IMR-90 (cell line): ENCODE measurements at regions not wholly inside any gene's neighbourhood (a gene's known extent, or its start where the extent isn't known, plus 50 kb on each side); places are given as distances from the start of the nearest gene placed in this dataset.

ENCODE experiments used
- ATAC-seq: fragments of 200-7000 bp; cut with Tn5 transposase; 2 replicates; pipeline ENCODE4 v1.9.1; 2020; ENCODE audit warnings: low read depth, mild to moderate bottlenecking, moderate library complexity
- BruUV-seq: library from RNA; stranded (reverse); fragments of 400-500 nt; replicated peaks from 2 replicates; lab custom pipeline; 2021; lab: Mats Ljungman, UMichigan
- CTCF ChIA-PET: fragments of 300-600 bp; formaldehyde crosslinking; extraction: SDS; loops from one replicate; lab custom pipeline; 2021; ENCODE audit warnings: antibody characterized with exemption; lab: Yijun Ruan, JAX
- POLR2A ChIA-PET: fragments of 300-600 bp; sonication (Branson Sonifier 250); formaldehyde crosslinking; loops from one replicate; lab custom pipeline; 2022; ENCODE audit warnings: antibody characterized with exemption; ENCODE audit not compliant: unreplicated experiment; lab: Charles Lee
- DNase-seq: peaks from one replicate; pipeline ENCODE4 v3.0.0; 2013
- H2AFZ ChIP-seq: replicated peaks from 2 replicates; pipeline ENCODE3; 2013; ENCODE audit warnings: low read length, mild to moderate bottlenecking; ENCODE audit not compliant: poor library complexity
- H2AK5ac ChIP-seq: 2 replicates; pipeline ENCODE4 v1.6.1; 2013; ENCODE audit warnings: low read depth, low read length, inconsistent platforms
- H2AK9ac ChIP-seq: replicated peaks from 2 replicates; pipeline ENCODE3; 2013; ENCODE audit warnings: mild to moderate bottlenecking, low read depth, low read length, moderate library complexity; ENCODE audit not compliant: poor library complexity
- H2BK120ac ChIP-seq: 2 replicates; pipeline ENCODE4 v1.6.1; 2013; ENCODE audit warnings: low read depth, low read length, inconsistent platforms
- H2BK15ac ChIP-seq: 3 replicates; pipeline ENCODE4 v1.6.1; 2013; ENCODE audit warnings: low read depth, low read length, inconsistent platforms
- H2BK20ac ChIP-seq: 2 replicates; pipeline ENCODE4 v1.6.1; 2013; ENCODE audit warnings: low read depth, mild to moderate bottlenecking, inconsistent platforms, low read length, moderate library complexity
- H2BK5ac ChIP-seq: 2 replicates; pipeline ENCODE4 v1.6.1; 2013; ENCODE audit warnings: mild to moderate bottlenecking, low read depth, low read length, inconsistent platforms; ENCODE audit not compliant: poor library complexity, severe bottlenecking
- H3K14ac ChIP-seq: replicated peaks from 2 replicates; pipeline ENCODE4 v1.6.1; 2013; ENCODE audit warnings: low read depth, low read length, inconsistent platforms
- H3K18ac ChIP-seq: 2 replicates; pipeline ENCODE4 v1.6.1; 2013; ENCODE audit warnings: low read depth, low read length, control low read depth
- H3K23ac ChIP-seq: 2 replicates; pipeline ENCODE4 v1.6.1; 2013; ENCODE audit warnings: low read depth, low read length, inconsistent platforms
- H3K27ac ChIP-seq: 2 replicates; pipeline ENCODE4 v1.5.1; 2013; ENCODE audit warnings: mild to moderate bottlenecking, control low read depth, low read length; ENCODE audit not compliant: insufficient read depth
- H3K27me3 ChIP-seq: 2 replicates; pipeline ENCODE4 v1.6.1; 2013; ENCODE audit warnings: low read length; ENCODE audit not compliant: control insufficient read depth, insufficient read depth
- H3K36me3 ChIP-seq: 2 replicates; pipeline ENCODE4 v1.6.1; 2013; ENCODE audit warnings: low read length, mixed read lengths; ENCODE audit not compliant: control insufficient read depth, insufficient read depth
- H3K4ac ChIP-seq: 2 replicates; pipeline ENCODE4 v1.6.1; 2013; ENCODE audit warnings: low read depth, low read length, inconsistent platforms
- H3K4me1 ChIP-seq: 2 replicates; pipeline ENCODE4 v1.6.1; 2013; ENCODE audit warnings: low read length, mixed read lengths; ENCODE audit not compliant: control insufficient read depth, insufficient read depth
- H3K4me2 ChIP-seq: 2 replicates; pipeline ENCODE4 v1.6.1; 2013; ENCODE audit warnings: low read depth, mild to moderate bottlenecking, control low read depth, low read length, moderate library complexity
- H3K4me3 ChIP-seq: 2 replicates; pipeline ENCODE4 v1.5.1; 2013; ENCODE audit warnings: low read depth, mild to moderate bottlenecking, control low read depth, low read length, moderate library complexity; ENCODE audit not compliant: insufficient read depth
- H3K56ac ChIP-seq: 2 replicates; pipeline ENCODE4 v1.6.1; 2013; ENCODE audit warnings: low read length, inconsistent platforms; ENCODE audit not compliant: insufficient read depth; ENCODE audit errors: extremely low read depth
- H3K79me1 ChIP-seq, 2 experiments: 2 replicates each; pipeline ENCODE4 v1.6.1; 2013; ENCODE audit warnings: low read length in 2 of 2, inconsistent platforms in 1 of 2, low read depth in 1 of 2
- H3K9ac ChIP-seq: 2 replicates; pipeline ENCODE4 v1.6.1; 2013; ENCODE audit warnings: low read depth, low read length, control low read depth
- H3K9me1 ChIP-seq: 2 replicates; pipeline ENCODE4 v1.6.1; 2013; ENCODE audit warnings: low read length, inconsistent platforms; ENCODE audit not compliant: insufficient read depth
- H3K9me3 ChIP-seq: 2 replicates; pipeline ENCODE4 v1.6.1; 2013; ENCODE audit warnings: low read length; ENCODE audit not compliant: control insufficient read depth, insufficient read depth
- H4K20me1 ChIP-seq: 2 replicates; pipeline ENCODE4 v1.6.1; 2013; ENCODE audit warnings: low read length, inconsistent platforms; ENCODE audit not compliant: insufficient read depth
- H4K5ac ChIP-seq: 2 replicates; pipeline ENCODE4 v1.6.1; 2013; ENCODE audit warnings: mild to moderate bottlenecking, low read depth, low read length, control low read depth
- H4K8ac ChIP-seq, 2 experiments: 2 replicates each; pipeline ENCODE4 v1.6.1; 2013; ENCODE audit warnings: low read depth in 2 of 2, low read length in 2 of 2, control low read depth in 1 of 2, inconsistent platforms in 1 of 2
- H4K91ac ChIP-seq: 2 replicates; pipeline ENCODE4 v1.6.1; 2013; ENCODE audit warnings: low read depth, low read length, inconsistent platforms; ENCODE audit not compliant: insufficient read depth
- BHLHE40 ChIP-seq: fragments of 150-350 bp; IDR thresholded peaks from 2 replicates; pipeline ENCODE4 v1.6.1; 2016; ENCODE audit warnings: mild to moderate bottlenecking, low read depth, low read length
- CEBPB ChIP-seq: IDR thresholded peaks from 2 replicates; pipeline ENCODE4 v1.6.1; 2012; ENCODE audit warnings: low read depth, low read length, improper control_type of control experiment
- CHD1 ChIP-seq: IDR thresholded peaks from 2 replicates; pipeline ENCODE4 v1.6.1; 2012; ENCODE audit warnings: low read depth, low read length, improper control_type of control experiment
- CTCF ChIP-seq: conservative IDR thresholded peaks from 2 replicates; pipeline ENCODE4 v1.5.1; 2012; ENCODE audit warnings: mild to moderate bottlenecking, low read depth, low read length, improper control_type of control experiment
- FOS ChIP-seq: fragments of 150-350 bp; IDR thresholded peaks from 2 replicates; pipeline ENCODE4 v1.6.1; 2016; ENCODE audit warnings: low read depth, low read length
- MXI1 ChIP-seq: IDR thresholded peaks from 2 replicates; pipeline ENCODE4 v1.6.1; 2012; ENCODE audit warnings: low read depth, mild to moderate bottlenecking, low read length, moderate library complexity, borderline replicate concordance
- NFE2L2 ChIP-seq: fragments of 150-350 bp; IDR thresholded peaks from 2 replicates; pipeline ENCODE4 v1.6.1; 2016; ENCODE audit warnings: low read depth, mild to moderate bottlenecking, low read length
- POLR2A ChIP-seq: IDR thresholded peaks from 2 replicates; pipeline ENCODE4 v1.6.1; 2012; ENCODE audit warnings: mild to moderate bottlenecking, low read depth, low read length
- RAD21 ChIP-seq: IDR thresholded peaks from 2 replicates; pipeline ENCODE4 v1.6.1; 2012; ENCODE audit warnings: low read length, improper control_type of control experiment
- RCOR1 ChIP-seq: IDR thresholded peaks from 2 replicates; pipeline ENCODE4 v1.6.1; 2012; ENCODE audit warnings: mild to moderate bottlenecking, low read length, improper control_type of control experiment; ENCODE audit not compliant: insufficient replicate concordance
- RFX5 ChIP-seq: IDR thresholded peaks from 2 replicates; pipeline ENCODE4 v1.8.0; 2012; ENCODE audit warnings: low read depth, mild to moderate bottlenecking, low read length, moderate library complexity
- SMC3 ChIP-seq: fragments of 150-350 bp; IDR thresholded peaks from 2 replicates; pipeline ENCODE4 v1.6.1; 2016; ENCODE audit warnings: low read depth, mild to moderate bottlenecking, antibody characterized with exemption, low read length, moderate library complexity
- WGBS, 2 experiments: methylation state at CpG; one replicate each; pipeline versions ENCODE4 v1.1.5 to v1.1.7; 2013; ENCODE audit warnings: missing lambda C conversion rate in 2 of 2; ENCODE audit not compliant: insufficient read length in 1 of 2; ENCODE audit errors: extremely low coverage in 2 of 2; 5-methylcytosine and 5-hydroxymethylcytosine counted together
- dilution Hi-C: fragments of 300-500 bp; cut with HindIII; formaldehyde crosslinking; loops from one replicate; pipeline ENCODE4 v1.14.3; 2018; ENCODE audit warnings: low sequenced_read_pairs; ENCODE audit not compliant: unreplicated experiment
- in situ Hi-C: fragments of 300-500 bp; cut with MboI; formaldehyde crosslinking; loops from 3 replicates; pipeline ENCODE4 v1.14.3; 2019; ENCODE audit warnings: low sequenced_read_pairs, inconsistent platforms, mixed read lengths
- intact Hi-C: fragments of 100-400 bp; cut with micrococcal nuclease; formaldehyde crosslinking; loops from 2 replicates; pipeline ENCODE4 v1.10.0; 2022
- TF ChIP-seq, protein P1 (sequence below): fragments of 150-350 bp; IDR thresholded peaks from 2 replicates; pipeline ENCODE4 v1.6.1; 2016; ENCODE audit warnings: low read depth, mild to moderate bottlenecking, low read length, moderate library complexity, borderline replicate concordance

GRCh38 chr4:13942977-13943376 lies 315.5 kb upstream of the BOD1L1 start:
- no peak overlapping the region for H2AFZ ChIP-seq
- intact Hi-C loops (no loop called here), dilution Hi-C loops (no loop called here), in situ Hi-C loops (no loop called here)
- no TSS peak for BruUV-seq
- no peaks in the 10 kb centered on the region for H4K20me1 ChIP-seq
- ATAC-seq (no peak), DNase-seq (no peak)
- H3K56ac ChIP-seq: no peak overlapping the region
- H3K9me3 ChIP-seq: no peaks in the 10 kb centered on the region
- no peak overlapping the region for H3K18ac ChIP-seq
- H2BK15ac ChIP-seq: no peak overlapping the region
- no peak overlapping the region for H3K14ac ChIP-seq
- H3K4ac ChIP-seq: no peak overlapping the region
- H3K9me1 ChIP-seq: no peaks in the 10 kb centered on the region
- 80% methylated on average over 1 of the region's 3 CpGs; no CpG with 5 or more reads in 1 of the 2 experiments for WGBS, 2 experiments
- no peak overlapping the region for H2AK5ac ChIP-seq
- no peak overlapping the region for H4K8ac ChIP-seq
- no peak overlapping the region for H2BK5ac ChIP-seq
- no peak overlapping the region for H2BK20ac ChIP-seq
- no peak overlapping the region for H4K91ac ChIP-seq
- H3K9ac ChIP-seq: no peak overlapping the region
- no peak overlapping the region for H4K5ac ChIP-seq
- no peak overlapping the region for H2AK9ac ChIP-seq
- ChIA-PET POLR2A (no interaction called here), CTCF (no interaction called here)
- H2BK120ac ChIP-seq: no peak overlapping the region
- H3K27me3 ChIP-seq: no peaks in the 10 kb centered on the region
- H3K23ac ChIP-seq: no peak overlapping the region
- no peak overlapping the region for H3K4me2 ChIP-seq
- H3K4me1 ChIP-seq: no peaks in the 10 kb centered on the region
- no peaks in the 10 kb centered on the region for H3K79me1 ChIP-seq
- H3K36me3 ChIP-seq: no peaks in the 10 kb centered on the region
- no peak overlapping the region for H3K27ac ChIP-seq
- H3K4me3 ChIP-seq: no peak overlapping the region
- no peak for TF ChIP-seq SMC3
- no peak for TF ChIP-seq CHD1
- no peak for TF ChIP-seq NFE2L2
- TF ChIP-seq, protein P1, sequence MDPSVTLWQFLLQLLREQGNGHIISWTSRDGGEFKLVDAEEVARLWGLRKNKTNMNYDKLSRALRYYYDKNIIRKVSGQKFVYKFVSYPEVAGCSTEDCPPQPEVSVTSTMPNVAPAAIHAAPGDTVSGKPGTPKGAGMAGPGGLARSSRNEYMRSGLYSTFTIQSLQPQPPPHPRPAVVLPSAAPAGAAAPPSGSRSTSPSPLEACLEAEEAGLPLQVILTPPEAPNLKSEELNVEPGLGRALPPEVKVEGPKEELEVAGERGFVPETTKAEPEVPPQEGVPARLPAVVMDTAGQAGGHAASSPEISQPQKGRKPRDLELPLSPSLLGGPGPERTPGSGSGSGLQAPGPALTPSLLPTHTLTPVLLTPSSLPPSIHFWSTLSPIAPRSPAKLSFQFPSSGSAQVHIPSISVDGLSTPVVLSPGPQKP: no peak
- TF ChIP-seq CTCF: no peak
- TF ChIP-seq POLR2A: no peak
- TF ChIP-seq CEBPB: no peak
- TF ChIP-seq MXI1: no peak
- TF ChIP-seq RCOR1: no peak
- TF ChIP-seq RAD21: no peak
- TF ChIP-seq BHLHE40: no peak
- TF ChIP-seq FOS: no peak
- no peak for TF ChIP-seq RFX5
